ENCODE measurements at regions not wholly inside any gene's neighbourhood (a gene's known extent, or its start where the extent isn't known, plus 50 kb on each side); places are given as distances from the start of the nearest gene placed in this dataset.

DNA sequence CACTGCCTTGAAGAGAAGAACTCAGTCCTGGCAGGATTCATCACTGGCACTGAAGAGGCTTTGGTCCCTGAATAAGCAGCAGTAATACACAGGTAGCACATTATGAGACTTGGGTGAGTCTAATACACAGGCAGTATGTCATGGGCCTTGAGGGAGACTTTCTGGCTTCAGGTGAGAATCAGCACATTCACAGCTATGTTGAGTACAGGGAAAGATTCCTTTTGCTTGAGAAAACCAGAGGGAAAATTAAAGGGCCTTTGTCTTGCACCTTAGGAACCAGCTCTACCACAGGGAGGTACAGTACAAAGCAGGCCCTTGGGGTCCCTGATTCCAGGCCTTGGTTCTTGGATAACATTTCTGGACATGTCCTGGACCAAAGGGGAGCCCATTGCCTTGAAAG, 484.6 kb downstream of the RFC3 start:
- no peak for TF ChIP-seq CSDC2 (CRISPR knock-in tag; IDR thresholded peaks at IDR 0.05)
- TF ChIP-seq RARB (CRISPR knock-in tag; IDR thresholded peaks at IDR 0.05), result no peak
- no peak for TF ChIP-seq TCF4 (CRISPR knock-in tag; IDR thresholded peaks at IDR 0.05; ENCODE audit: borderline replicate concordance)
- TF ChIP-seq OSR1 (CRISPR knock-in tag; IDR thresholded peaks at IDR 0.05), result no peak
- no peak for TF ChIP-seq PPARA (CRISPR knock-in tag; IDR thresholded peaks at IDR 0.05; ENCODE audit: borderline replicate concordance)
- no peak for TF ChIP-seq GLIS3 (CRISPR knock-in tag; IDR thresholded peaks at IDR 0.05)
- TF ChIP-seq, protein P1, sequence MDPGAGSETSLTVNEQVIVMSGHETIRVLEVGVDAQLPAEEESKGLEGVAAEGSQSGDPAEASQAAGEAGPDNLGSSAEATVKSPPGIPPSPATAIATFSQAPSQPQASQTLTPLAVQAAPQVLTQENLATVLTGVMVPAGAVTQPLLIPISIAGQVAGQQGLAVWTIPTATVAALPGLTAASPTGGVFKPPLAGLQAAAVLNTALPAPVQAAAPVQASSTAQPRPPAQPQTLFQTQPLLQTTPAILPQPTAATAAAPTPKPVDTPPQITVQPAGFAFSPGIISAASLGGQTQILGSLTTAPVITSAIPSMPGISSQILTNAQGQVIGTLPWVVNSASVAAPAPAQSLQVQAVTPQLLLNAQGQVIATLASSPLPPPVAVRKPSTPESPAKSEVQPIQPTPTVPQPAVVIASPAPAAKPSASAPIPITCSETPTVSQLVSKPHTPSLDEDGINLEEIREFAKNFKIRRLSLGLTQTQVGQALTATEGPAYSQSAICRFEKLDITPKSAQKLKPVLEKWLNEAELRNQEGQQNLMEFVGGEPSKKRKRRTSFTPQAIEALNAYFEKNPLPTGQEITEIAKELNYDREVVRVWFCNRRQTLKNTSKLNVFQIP (CRISPR knock-in tag; IDR thresholded peaks at IDR 0.05; ENCODE audit: borderline replicate concordance, low read depth), result no peak
- no peak for TF ChIP-seq ZFP3 (CRISPR knock-in tag; IDR thresholded peaks at IDR 0.05)
- no peak for TF ChIP-seq ZFP30 (CRISPR knock-in tag; IDR thresholded peaks at IDR 0.05)
- TF ChIP-seq ZNF8 (CRISPR knock-in tag; IDR thresholded peaks at IDR 0.05), result no peak
- TF ChIP-seq, protein P2, sequence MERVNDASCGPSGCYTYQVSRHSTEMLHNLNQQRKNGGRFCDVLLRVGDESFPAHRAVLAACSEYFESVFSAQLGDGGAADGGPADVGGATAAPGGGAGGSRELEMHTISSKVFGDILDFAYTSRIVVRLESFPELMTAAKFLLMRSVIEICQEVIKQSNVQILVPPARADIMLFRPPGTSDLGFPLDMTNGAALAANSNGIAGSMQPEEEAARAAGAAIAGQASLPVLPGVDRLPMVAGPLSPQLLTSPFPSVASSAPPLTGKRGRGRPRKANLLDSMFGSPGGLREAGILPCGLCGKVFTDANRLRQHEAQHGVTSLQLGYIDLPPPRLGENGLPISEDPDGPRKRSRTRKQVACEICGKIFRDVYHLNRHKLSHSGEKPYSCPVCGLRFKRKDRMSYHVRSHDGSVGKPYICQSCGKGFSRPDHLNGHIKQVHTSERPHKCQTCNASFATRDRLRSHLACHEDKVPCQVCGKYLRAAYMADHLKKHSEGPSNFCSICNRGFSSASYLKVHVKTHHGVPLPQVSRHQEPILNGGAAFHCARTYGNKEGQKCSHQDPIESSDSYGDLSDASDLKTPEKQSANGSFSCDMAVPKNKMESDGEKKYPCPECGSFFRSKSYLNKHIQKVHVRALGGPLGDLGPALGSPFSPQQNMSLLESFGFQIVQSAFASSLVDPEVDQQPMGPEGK (CRISPR knock-in tag; IDR thresholded peaks at IDR 0.05; ENCODE audit: borderline replicate concordance), result no peak
- TF ChIP-seq TOX (CRISPR knock-in tag; IDR thresholded peaks at IDR 0.05; ENCODE audit: borderline replicate concordance), result no peak
- TF ChIP-seq, protein P3, sequence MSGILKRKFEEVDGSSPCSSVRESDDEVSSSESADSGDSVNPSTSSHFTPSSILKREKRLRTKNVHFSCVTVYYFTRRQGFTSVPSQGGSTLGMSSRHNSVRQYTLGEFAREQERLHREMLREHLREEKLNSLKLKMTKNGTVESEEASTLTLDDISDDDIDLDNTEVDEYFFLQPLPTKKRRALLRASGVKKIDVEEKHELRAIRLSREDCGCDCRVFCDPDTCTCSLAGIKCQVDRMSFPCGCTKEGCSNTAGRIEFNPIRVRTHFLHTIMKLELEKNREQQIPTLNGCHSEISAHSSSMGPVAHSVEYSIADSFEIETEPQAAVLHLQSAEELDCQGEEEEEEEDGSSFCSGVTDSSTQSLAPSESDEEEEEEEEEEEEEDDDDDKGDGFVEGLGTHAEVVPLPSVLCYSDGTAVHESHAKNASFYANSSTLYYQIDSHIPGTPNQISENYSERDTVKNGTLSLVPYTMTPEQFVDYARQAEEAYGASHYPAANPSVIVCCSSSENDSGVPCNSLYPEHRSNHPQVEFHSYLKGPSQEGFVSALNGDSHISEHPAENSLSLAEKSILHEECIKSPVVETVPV (CRISPR knock-in tag; IDR thresholded peaks at IDR 0.05), result no peak
- no peak for TF ChIP-seq ZC3H10 (CRISPR knock-in tag; IDR thresholded peaks at IDR 0.05)
- TF ChIP-seq ISL1 (CRISPR knock-in tag; IDR thresholded peaks at IDR 0.05), result no peak
- TF ChIP-seq, protein P4, sequence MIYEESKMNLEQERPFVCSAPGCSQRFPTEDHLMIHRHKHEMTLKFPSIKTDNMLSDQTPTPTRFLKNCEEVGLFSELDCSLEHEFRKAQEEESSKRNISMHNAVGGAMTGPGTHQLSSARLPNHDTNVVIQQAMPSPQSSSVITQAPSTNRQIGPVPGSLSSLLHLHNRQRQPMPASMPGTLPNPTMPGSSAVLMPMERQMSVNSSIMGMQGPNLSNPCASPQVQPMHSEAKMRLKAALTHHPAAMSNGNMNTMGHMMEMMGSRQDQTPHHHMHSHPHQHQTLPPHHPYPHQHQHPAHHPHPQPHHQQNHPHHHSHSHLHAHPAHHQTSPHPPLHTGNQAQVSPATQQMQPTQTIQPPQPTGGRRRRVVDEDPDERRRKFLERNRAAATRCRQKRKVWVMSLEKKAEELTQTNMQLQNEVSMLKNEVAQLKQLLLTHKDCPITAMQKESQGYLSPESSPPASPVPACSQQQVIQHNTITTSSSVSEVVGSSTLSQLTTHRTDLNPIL (CRISPR knock-in tag; IDR thresholded peaks at IDR 0.05; ENCODE audit: low read depth), result no peak
- TF ChIP-seq ZNF565 (CRISPR knock-in tag; conservative IDR thresholded peaks at IDR 0.05; ENCODE audit: low read depth), result no peak
- TF ChIP-seq, protein P5, sequence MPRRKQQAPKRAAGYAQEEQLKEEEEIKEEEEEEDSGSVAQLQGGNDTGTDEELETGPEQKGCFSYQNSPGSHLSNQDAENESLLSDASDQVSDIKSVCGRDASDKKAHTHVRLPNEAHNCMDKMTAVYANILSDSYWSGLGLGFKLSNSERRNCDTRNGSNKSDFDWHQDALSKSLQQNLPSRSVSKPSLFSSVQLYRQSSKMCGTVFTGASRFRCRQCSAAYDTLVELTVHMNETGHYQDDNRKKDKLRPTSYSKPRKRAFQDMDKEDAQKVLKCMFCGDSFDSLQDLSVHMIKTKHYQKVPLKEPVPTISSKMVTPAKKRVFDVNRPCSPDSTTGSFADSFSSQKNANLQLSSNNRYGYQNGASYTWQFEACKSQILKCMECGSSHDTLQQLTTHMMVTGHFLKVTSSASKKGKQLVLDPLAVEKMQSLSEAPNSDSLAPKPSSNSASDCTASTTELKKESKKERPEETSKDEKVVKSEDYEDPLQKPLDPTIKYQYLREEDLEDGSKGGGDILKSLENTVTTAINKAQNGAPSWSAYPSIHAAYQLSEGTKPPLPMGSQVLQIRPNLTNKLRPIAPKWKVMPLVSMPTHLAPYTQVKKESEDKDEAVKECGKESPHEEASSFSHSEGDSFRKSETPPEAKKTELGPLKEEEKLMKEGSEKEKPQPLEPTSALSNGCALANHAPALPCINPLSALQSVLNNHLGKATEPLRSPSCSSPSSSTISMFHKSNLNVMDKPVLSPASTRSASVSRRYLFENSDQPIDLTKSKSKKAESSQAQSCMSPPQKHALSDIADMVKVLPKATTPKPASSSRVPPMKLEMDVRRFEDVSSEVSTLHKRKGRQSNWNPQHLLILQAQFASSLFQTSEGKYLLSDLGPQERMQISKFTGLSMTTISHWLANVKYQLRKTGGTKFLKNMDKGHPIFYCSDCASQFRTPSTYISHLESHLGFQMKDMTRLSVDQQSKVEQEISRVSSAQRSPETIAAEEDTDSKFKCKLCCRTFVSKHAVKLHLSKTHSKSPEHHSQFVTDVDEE (CRISPR knock-in tag; IDR thresholded peaks at IDR 0.05), result no peak
- TF ChIP-seq ESRRG (CRISPR knock-in tag; IDR thresholded peaks at IDR 0.05), result no peak
- no peak for ATAC-seq

DNA sequence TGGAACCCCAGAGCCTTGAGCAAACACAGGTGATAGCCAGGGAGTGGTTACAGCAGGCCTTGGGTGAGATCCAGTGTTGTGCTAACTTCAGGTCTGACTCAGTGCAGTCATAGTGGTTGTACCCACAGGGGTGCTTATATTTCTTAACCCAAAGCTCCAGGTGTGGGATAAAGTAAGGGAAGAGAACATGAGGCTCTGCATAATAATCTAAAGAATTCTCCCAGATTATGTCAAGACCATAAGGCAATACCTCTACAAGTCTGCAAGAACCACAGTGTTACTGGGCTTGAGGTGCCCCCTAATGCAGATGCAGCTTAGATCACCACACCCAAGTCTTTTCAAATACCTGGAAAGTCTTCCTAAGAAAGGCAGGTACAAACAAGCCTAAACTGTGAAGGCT, 485.4 kb downstream of the RFC3 start:
- TF ChIP-seq ZNF8 (CRISPR knock-in tag; IDR thresholded peaks at IDR 0.05) (no peak), TOX (CRISPR knock-in tag; IDR thresholded peaks at IDR 0.05; ENCODE audit: borderline replicate concordance) (no peak), ZC3H10 (CRISPR knock-in tag; IDR thresholded peaks at IDR 0.05) (no peak), ESRRG (CRISPR knock-in tag; IDR thresholded peaks at IDR 0.05) (no peak)
- no peak for ATAC-seq

DNA sequence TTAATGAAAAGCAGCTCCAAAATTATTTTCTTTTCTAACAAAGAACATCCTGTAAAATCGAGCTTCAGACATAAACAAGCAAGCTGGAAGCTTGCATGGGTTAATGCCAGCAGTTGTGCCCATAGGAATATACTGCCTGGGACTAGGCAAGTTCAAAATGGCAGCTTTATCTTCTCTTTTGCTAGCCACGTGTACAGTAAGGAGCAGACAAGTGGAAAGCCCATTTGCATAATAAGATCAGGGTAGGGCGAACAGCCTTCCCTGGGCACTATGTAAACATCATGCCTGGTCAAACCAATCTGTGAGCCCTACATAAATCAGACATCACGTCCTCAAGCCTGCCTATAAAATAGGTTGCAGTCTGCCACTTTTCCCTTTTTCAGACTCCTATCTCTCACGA, 489.7 kb downstream of the RFC3 start:
- ATAC-seq, result no peak
- no peak for TF ChIP-seq SNAI2 (CRISPR knock-in tag; IDR thresholded peaks at IDR 0.05)
- no peak for TF ChIP-seq ISL1 (CRISPR knock-in tag; IDR thresholded peaks at IDR 0.05)
- TF ChIP-seq, protein P5 (CRISPR knock-in tag; IDR thresholded peaks at IDR 0.05), result no peak
- no peak for TF ChIP-seq ZNF565 (CRISPR knock-in tag; conservative IDR thresholded peaks at IDR 0.05; ENCODE audit: low read depth)
- TF ChIP-seq ZNF70 (CRISPR knock-in tag; IDR thresholded peaks at IDR 0.05), result no peak
- no peak for TF ChIP-seq PPARA (CRISPR knock-in tag; IDR thresholded peaks at IDR 0.05; ENCODE audit: borderline replicate concordance)
- TF ChIP-seq BACH2 (CRISPR knock-in tag; IDR thresholded peaks at IDR 0.05; ENCODE audit: borderline replicate concordance), result no peak
- TF ChIP-seq CSDC2 (CRISPR knock-in tag; IDR thresholded peaks at IDR 0.05), result no peak
- TF ChIP-seq TOX (CRISPR knock-in tag; IDR thresholded peaks at IDR 0.05; ENCODE audit: borderline replicate concordance), result no peak
- no peak for TF ChIP-seq RARB (CRISPR knock-in tag; IDR thresholded peaks at IDR 0.05)
- TF ChIP-seq ARNTL (CRISPR knock-in tag; IDR thresholded peaks at IDR 0.05; ENCODE audit: borderline replicate concordance, low read depth), result no peak
- no peak for TF ChIP-seq GLIS3 (CRISPR knock-in tag; IDR thresholded peaks at IDR 0.05)
- TF ChIP-seq, protein P1 (CRISPR knock-in tag; IDR thresholded peaks at IDR 0.05; ENCODE audit: borderline replicate concordance, low read depth), result no peak

Measured in SK-N-SH treated with all-trans-retinoic acid at 6 μM for 48 hours (cell line).